Adrenal gland (tissue), 9 donors: ENCODE measurements at regions not wholly inside any gene's neighbourhood (a gene's known extent, or its start where the extent isn't known, plus 50 kb on each side); places are given as distances from the start of the nearest gene placed in this dataset.

Source experiments
- DNase-seq, 7 donors: peaks; one replicate each; pipeline ENCODE4 v3.0.0-alpha.2; 2019 to 2020
- H3K27ac ChIP-seq, 5 donors: fragments of 200-600 bp; sonication (generic) in 4 of 5; 1 replicate in 3 of 5; 2 replicates in 2 of 5; pipeline versions ENCODE4 v1.5.1 to v1.8.0; 2016 to 2020; ENCODE audit warnings: mild to moderate bottlenecking in 1 of 5
- H3K27me3 ChIP-seq: fragments of 200-600 bp; 2 replicates; pipeline ENCODE4 v1.8.0; 2021
- H3K36me3 ChIP-seq, 2 donors: fragments of 200-600 bp; replicated peaks in 1 of 2; 1 replicate in 1 of 2; 2 replicates in 1 of 2; pipeline versions ENCODE4 v1.5.1 to v1.8.0; 2018 to 2022
- H3K4me1 ChIP-seq, 2 donors: fragments of 200-600 bp; replicated peaks in 1 of 2; 1 replicate in 1 of 2; 2 replicates in 1 of 2; pipeline versions ENCODE4 v1.5.1 to v1.8.0; 2018 to 2021
- H3K4me3 ChIP-seq, 4 donors: fragments of 200-600 bp; sonication (generic) in 3 of 4; one replicate each; pipeline ENCODE4 v1.5.1; 2016 to 2018
- H3K9me3 ChIP-seq, 3 donors: fragments of 200-600 bp; sonication (generic) in 1 of 3; replicated peaks in 1 of 3; 1 replicate in 2 of 3; 2 replicates in 1 of 3; pipeline versions ENCODE4 v1.5.1 to v1.8.0; 2016 to 2021
- POLR2A ChIP-seq, 2 donors: fragments of 450-650 bp; IDR thresholded peaks; one replicate each; pipeline ENCODE4 v1.6.1; 2017; ENCODE audit warnings: antibody characterized with exemption in 2 of 2, mild to moderate bottlenecking in 2 of 2, moderate library complexity in 1 of 2
- WGBS, 4 donors: extraction: QIAGEN DNeasy Blood & Tissue Kit in 2 of 4; methylation state at CpG; one replicate each; pipeline versions ENCODE4 v1.1.5 to v1.1.7; 2013 to 2017; 5-methylcytosine and 5-hydroxymethylcytosine counted together
- intact Hi-C, 2 donors: fragments of 100-400 bp; cut with DNase I; formaldehyde crosslinking; loops; one replicate each; pipeline versions ENCODE4 v1.14.1 to v1.15.0; 2022 to 2023
- TF ChIP-seq, protein P1 (sequence below), 6 experiments: fragments of 450-650 bp in 4 of 6; fragments of 200-600 bp in 2 of 6; sonication (generic) in 1 of 6; IDR thresholded peaks; 1 replicate in 5 of 6; 2 replicates in 1 of 6; pipeline versions ENCODE4 v1.5.1 to v1.8.0; 2016 to 2021; ENCODE audit warnings: antibody characterized with exemption in 6 of 6, mild to moderate bottlenecking in 2 of 6, moderate library complexity in 1 of 6
- donor health status: healthy with polysubstance abuse.
- donor health status: Bipolar disorder and iron deficiency.
- donor health status: DM: yes; HTN: yes; CAD: no.
- donor health status: DM: no; HTN: no; CAD: no.
- donor health status: DM: no; HTN: no; CAD: no.

DNA sequence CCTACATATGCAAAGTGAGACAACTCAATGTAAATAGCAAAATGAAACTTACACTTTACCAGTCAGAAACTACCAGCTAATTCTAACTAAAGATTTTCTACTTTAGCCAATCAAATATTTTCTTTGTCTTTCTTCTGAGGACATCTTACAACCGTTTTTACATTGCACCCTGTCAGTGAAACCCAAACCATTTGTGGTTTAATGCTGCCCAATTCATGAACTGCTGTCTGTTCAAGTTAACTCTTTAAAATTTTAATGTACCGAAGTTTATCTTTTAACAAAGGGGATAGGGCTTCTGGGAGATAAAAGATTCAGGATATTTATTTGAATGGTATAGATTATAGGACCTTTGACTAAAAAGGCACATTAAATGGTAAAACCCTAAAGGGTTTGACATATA, 121.3 kb upstream of the HDDC2 start:
- no peak for DNase-seq
- Histone ChIP-seq H3K9me3 (no peaks in the 10 kb centered on the region), H3K27ac (no peak overlapping the region), H3K4me1 (no peaks in the 10 kb centered on the region), H3K36me3 (no peaks in the 10 kb centered on the region), H3K27me3 (no peaks in the 10 kb centered on the region), H3K4me3 (no peak overlapping the region)
- intact Hi-C loops, result no loop called here
- WGBS, 4 donors, result 49 to 76% (median 66%) methylated on average over 2 of the region's 2 CpGs
- TF ChIP-seq, protein P1, sequence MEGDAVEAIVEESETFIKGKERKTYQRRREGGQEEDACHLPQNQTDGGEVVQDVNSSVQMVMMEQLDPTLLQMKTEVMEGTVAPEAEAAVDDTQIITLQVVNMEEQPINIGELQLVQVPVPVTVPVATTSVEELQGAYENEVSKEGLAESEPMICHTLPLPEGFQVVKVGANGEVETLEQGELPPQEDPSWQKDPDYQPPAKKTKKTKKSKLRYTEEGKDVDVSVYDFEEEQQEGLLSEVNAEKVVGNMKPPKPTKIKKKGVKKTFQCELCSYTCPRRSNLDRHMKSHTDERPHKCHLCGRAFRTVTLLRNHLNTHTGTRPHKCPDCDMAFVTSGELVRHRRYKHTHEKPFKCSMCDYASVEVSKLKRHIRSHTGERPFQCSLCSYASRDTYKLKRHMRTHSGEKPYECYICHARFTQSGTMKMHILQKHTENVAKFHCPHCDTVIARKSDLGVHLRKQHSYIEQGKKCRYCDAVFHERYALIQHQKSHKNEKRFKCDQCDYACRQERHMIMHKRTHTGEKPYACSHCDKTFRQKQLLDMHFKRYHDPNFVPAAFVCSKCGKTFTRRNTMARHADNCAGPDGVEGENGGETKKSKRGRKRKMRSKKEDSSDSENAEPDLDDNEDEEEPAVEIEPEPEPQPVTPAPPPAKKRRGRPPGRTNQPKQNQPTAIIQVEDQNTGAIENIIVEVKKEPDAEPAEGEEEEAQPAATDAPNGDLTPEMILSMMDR (IDR thresholded peaks at IDR 0.05), result no peak
- TF ChIP-seq POLR2A (IDR thresholded peaks at IDR 0.05), result no peak

DNA sequence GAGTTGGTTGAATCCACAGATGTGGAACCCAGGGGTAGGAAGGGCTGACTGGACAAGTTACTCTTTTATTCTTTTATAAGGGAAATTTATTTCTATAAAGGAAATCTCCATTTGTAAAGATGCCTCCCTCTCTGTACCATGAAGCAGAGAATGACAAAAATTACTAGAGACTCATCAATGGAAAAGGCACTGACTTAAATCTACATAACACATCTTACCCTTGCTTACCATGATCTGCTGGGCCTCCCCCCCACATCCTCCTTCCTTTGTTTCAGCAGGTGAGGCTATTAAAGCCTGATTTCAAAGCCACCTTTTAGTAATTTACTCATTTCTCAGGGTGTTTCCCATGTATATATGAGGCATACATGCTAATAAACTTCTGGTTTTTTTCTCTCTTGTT, 130.2 kb upstream of the HDDC2 start:
- no peak for TF ChIP-seq POLR2A (IDR thresholded peaks at IDR 0.05)
- TF ChIP-seq, protein P1 (IDR thresholded peaks at IDR 0.05), result no peak
- no peak for DNase-seq
- no peaks in the 10 kb centered on the region for H3K36me3 ChIP-seq
- H3K4me1 ChIP-seq, result no peaks in the 10 kb centered on the region
- intact Hi-C loops, result no loop called here
- H3K27me3 ChIP-seq, result no peaks in the 10 kb centered on the region
- no peaks in the 10 kb centered on the region for H3K9me3 ChIP-seq
- no peak overlapping the region for H3K27ac ChIP-seq
- no peak overlapping the region for H3K4me3 ChIP-seq

DNA sequence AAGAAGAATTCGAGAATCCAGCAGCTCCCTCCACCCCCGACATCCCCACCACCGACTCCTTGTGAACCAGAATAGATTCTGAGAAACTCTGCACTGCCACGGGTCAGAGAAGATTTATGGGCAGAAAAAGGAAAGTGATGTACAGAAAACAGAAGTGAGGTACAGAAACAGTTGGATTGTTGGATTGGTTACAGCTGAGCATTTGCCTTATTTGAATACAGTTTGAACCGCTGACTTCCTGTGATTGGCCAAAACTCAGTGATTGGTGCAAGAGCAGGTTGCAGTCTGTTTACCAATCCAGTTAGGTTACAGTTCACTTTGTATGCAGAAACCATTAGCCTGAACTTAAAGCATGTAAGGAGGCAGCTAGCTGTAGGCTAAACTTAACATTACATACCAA, 131.2 kb upstream of the HDDC2 start:
- TF ChIP-seq, protein P1 (IDR thresholded peaks at IDR 0.05), result no peak
- no peak for TF ChIP-seq POLR2A (IDR thresholded peaks at IDR 0.05)
- H3K4me1 ChIP-seq, result no peaks in the 10 kb centered on the region
- intact Hi-C loops, result no loop called here
- no peaks in the 10 kb centered on the region for H3K9me3 ChIP-seq
- 31 to 42% (median 38%) methylated on average over 5 of the region's 5 CpGs for WGBS, 4 donors
- no peak overlapping the region for H3K27ac ChIP-seq
- no peak for DNase-seq
- no peak overlapping the region for H3K4me3 ChIP-seq
- H3K36me3 ChIP-seq, result no peaks in the 10 kb centered on the region
- no peaks in the 10 kb centered on the region for H3K27me3 ChIP-seq

DNA sequence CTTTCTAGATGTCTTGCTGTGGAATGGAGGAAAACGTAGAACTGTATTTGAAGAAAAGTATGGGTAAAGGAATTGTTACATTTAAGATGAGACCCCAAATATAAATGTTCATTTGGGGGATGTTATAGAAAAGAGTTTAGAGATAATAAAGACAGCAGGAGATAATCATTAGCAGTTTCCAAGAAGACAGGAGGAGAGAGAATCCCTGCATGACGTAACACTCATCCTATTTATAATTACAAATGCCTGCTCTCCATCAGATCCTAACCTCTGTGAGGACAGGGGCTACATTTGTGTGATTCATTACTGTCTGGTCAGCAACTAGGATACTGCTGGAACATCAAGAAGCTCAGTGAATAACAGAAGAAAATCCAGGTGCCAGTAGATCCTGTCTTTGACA, 133.0 kb upstream of the HDDC2 start:
- no peak for TF ChIP-seq POLR2A (IDR thresholded peaks at IDR 0.05)
- TF ChIP-seq, protein P1 (IDR thresholded peaks at IDR 0.05), result no peak
- intact Hi-C loops, result no loop called here
- WGBS, 4 donors, result 79 to 95% (median 83%) methylated on average over 2 of the region's 2 CpGs

More for the DNA sequence above, 133.0 kb upstream of the HDDC2 start:
- Histone ChIP-seq H3K27me3 (no peaks in the 10 kb centered on the region), H3K27ac (no peak overlapping the region), H3K9me3 (no peaks in the 10 kb centered on the region), H3K36me3 (no peaks in the 10 kb centered on the region), H3K4me1 (no peaks in the 10 kb centered on the region), H3K4me3 (no peak overlapping the region)
- no peak for DNase-seq
